Spleen (tissue), 7 donors: ENCODE measurements at regions not wholly inside any gene's neighbourhood (a gene's known extent, or its start where the extent isn't known, plus 50 kb on each side); places are given as distances from the start of the nearest gene placed in this dataset.

ENCODE experiments used
- POLR2AphosphoS5 ChIP-seq, 3 donors: sonication (generic); formaldehyde crosslinking; IDR thresholded peaks; one replicate each; pipeline ENCODE4 v1.5.1; 2017; ENCODE audit warnings: antibody characterized with exemption in 3 of 3
- TF ChIP-seq, protein P1 (sequence below), 11 experiments: fragments of 200-600 bp in 7 of 11; fragments of 450-650 bp in 4 of 11; sonication (generic) in 4 of 11; IDR thresholded peaks in 8 of 11; conservative IDR thresholded peaks in 3 of 11; 1 replicate in 7 of 11; 2 replicates in 4 of 11; pipeline versions ENCODE4 v1.4.0 to v1.8.0; 2016 to 2021; ENCODE audit warnings: antibody characterized with exemption in 11 of 11, inconsistent platforms in 4 of 11, mild to moderate bottlenecking in 1 of 11
- donor health status: DM: no; HTN: no; CAD: no; lungs with moderate emphysema.
- donor health status: DM: no; HTN: no; CAD: no.
- donor health status: DM: no; HTN: no; CAD: no.

DNA sequence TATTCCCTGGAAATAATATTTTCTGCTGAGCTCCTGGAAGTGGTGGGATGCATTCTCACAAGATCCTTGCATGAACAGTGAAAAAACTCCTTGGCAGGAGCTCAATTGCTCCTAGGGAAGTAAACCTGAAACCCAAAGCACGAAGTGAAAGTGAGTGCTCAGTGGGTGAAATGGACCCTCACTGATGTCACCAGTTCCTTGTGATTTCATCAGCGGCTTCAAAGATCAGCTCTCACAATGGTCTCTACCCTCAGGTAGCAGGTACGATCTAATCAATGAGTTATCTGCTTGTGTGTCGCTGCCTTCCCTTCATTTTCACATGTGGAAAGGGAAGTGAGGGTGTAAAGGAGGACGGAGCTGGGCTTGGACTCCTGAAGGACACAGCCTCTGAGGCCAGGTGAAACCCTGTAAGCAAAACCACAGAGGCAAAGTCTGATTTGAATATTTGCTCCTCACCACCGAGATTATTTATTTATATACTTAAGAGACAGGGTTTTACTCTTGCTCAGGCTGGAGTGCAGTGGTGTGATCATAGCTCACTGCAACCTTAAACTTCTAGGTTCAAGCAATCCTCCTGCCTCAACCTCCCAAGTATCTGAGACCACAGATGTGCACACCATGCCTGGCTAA, 255.4 kb upstream of the LYZL1 start:
- TF ChIP-seq POLR2AphosphoS5 (IDR thresholded peaks at IDR 0.05) = no peak
- TF ChIP-seq, protein P1, sequence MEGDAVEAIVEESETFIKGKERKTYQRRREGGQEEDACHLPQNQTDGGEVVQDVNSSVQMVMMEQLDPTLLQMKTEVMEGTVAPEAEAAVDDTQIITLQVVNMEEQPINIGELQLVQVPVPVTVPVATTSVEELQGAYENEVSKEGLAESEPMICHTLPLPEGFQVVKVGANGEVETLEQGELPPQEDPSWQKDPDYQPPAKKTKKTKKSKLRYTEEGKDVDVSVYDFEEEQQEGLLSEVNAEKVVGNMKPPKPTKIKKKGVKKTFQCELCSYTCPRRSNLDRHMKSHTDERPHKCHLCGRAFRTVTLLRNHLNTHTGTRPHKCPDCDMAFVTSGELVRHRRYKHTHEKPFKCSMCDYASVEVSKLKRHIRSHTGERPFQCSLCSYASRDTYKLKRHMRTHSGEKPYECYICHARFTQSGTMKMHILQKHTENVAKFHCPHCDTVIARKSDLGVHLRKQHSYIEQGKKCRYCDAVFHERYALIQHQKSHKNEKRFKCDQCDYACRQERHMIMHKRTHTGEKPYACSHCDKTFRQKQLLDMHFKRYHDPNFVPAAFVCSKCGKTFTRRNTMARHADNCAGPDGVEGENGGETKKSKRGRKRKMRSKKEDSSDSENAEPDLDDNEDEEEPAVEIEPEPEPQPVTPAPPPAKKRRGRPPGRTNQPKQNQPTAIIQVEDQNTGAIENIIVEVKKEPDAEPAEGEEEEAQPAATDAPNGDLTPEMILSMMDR (IDR thresholded peaks at IDR 0.05 in 8 of 11, conservative IDR thresholded peaks at IDR 0.05 in 3 of 11) = no peak
